Left lung (tissue), 4 donors: ENCODE measurements at regions not wholly inside any gene's neighbourhood (a gene's known extent, or its start where the extent isn't known, plus 50 kb on each side); places are given as distances from the start of the nearest gene placed in this dataset.
"Not testable (repeated sequence)": the region's sequence is repeated elsewhere in the genome, so short reads cannot be mapped to it uniquely, and the experiment has no call there.

ENCODE experiments used
- ATAC-seq: fragments of 200-7000 bp; cut with Tn5 transposase; one replicate; pipeline ENCODE4 v1.9.1; 2020; ENCODE audit warnings: moderate library complexity
- DNase-seq, 4 donors: peaks; one replicate each; pipeline ENCODE4 v3.0.0-alpha.2; 2013 to 2020
- H3K27ac ChIP-seq, 2 donors: fragments of 200-600 bp; sonication (generic) in 1 of 2; one replicate each; pipeline versions ENCODE4 v1.5.0 to v1.8.0; 2020 to 2021
- H3K27me3 ChIP-seq, 2 donors: fragments of 200-600 bp; sonication (generic) in 1 of 2; one replicate each; pipeline versions ENCODE4 v1.5.0 to v1.8.0; 2020 to 2021
- H3K36me3 ChIP-seq, 2 donors: fragments of 200-600 bp; sonication (generic) in 1 of 2; one replicate each; pipeline versions ENCODE4 v1.5.0 to v1.8.0; 2020 to 2021
- H3K4me1 ChIP-seq, 2 donors: fragments of 200-600 bp; one replicate each; pipeline ENCODE4 v1.8.0; 2021
- H3K4me3 ChIP-seq, 2 donors: fragments of 200-600 bp; sonication (generic) in 1 of 2; one replicate each; pipeline versions ENCODE4 v1.5.0 to v1.8.0; 2020 to 2021; ENCODE audit warnings: mild to moderate bottlenecking in 1 of 2
- H3K9me3 ChIP-seq, 2 donors: fragments of 200-600 bp; sonication (generic) in 1 of 2; one replicate each; pipeline versions ENCODE4 v1.5.0 to v1.8.0; 2020 to 2021
- intact Hi-C, 2 donors: fragments of 100-400 bp; cut with DNase I; formaldehyde crosslinking; loops; one replicate each; pipeline versions ENCODE4 v1.11.2 to v1.14.2; 2022
- TF ChIP-seq, protein P1 (sequence below), 2 donors: fragments of 200-600 bp; sonication (generic) in 1 of 2; IDR thresholded peaks; one replicate each; pipeline versions ENCODE4 v1.5.0 to v1.8.0; 2021; ENCODE audit warnings: antibody characterized with exemption in 2 of 2
- donor health status: DM: no; HTN: yes; CAD: no.
- donor health status: DM: no; HTN: no; CAD: no.

DNA sequence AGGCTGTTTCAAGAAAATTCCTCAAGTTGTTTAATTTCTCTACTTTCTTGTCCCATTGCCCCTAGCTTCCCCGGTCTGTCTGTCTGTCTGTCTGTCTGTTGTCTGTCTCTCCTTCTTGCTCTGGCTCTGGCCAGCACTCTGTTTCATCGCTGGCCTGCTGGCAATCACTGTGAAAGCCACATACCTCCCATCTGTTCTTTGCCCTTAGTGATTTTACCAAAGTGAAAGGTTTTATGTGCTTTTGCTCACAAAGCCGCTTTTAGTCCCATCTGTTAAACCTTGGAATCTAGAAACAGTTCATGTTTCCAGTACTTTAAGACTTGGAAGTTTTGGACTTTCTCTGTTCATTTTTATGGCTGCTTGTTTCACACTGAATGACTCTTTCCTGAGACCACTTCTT, 87.8 kb upstream of the EXOC2 start:
- Histone ChIP-seq H3K4me1 (no peaks in the 10 kb centered on the region), H3K36me3 (no peaks in the 10 kb centered on the region), H3K9me3 (no peaks in the 10 kb centered on the region), H3K27ac (no peak overlapping the region), H3K4me3 (no peak overlapping the region), H3K27me3 (no peaks in the 10 kb centered on the region)
- DNase-seq (no peak), ATAC-seq (no peak)
- intact Hi-C loops, result no loop called here
- TF ChIP-seq, protein P1, sequence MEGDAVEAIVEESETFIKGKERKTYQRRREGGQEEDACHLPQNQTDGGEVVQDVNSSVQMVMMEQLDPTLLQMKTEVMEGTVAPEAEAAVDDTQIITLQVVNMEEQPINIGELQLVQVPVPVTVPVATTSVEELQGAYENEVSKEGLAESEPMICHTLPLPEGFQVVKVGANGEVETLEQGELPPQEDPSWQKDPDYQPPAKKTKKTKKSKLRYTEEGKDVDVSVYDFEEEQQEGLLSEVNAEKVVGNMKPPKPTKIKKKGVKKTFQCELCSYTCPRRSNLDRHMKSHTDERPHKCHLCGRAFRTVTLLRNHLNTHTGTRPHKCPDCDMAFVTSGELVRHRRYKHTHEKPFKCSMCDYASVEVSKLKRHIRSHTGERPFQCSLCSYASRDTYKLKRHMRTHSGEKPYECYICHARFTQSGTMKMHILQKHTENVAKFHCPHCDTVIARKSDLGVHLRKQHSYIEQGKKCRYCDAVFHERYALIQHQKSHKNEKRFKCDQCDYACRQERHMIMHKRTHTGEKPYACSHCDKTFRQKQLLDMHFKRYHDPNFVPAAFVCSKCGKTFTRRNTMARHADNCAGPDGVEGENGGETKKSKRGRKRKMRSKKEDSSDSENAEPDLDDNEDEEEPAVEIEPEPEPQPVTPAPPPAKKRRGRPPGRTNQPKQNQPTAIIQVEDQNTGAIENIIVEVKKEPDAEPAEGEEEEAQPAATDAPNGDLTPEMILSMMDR (IDR thresholded peaks at IDR 0.05), result no peak

DNA sequence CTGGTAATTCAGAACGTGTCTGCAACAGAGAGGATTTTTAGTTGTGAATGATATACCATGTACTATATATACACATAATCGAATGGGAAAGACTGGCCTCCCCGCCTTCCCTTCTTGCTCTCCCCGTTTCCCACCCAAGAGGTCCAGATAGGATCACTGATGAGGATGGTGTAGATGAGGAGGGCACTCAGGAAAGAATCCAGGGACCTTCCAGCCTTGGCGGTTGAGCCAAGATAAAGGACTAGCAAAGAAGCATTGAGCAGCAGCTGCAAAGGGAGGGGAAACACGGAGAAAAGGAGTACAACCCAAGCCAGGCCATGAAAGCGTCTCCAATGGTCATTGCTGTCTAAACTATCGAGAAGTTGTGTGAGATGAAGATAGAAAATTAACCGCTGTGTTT, 84.0 kb upstream of the EXOC2 start:
- H3K36me3 ChIP-seq, result no peaks in the 10 kb centered on the region
- peaks cover 0 to 2% of the 10 kb centered on the region in 2 donors for H3K9me3 ChIP-seq
- no peaks in the 10 kb centered on the region for H3K4me1 ChIP-seq
- TF ChIP-seq, protein P1 (IDR thresholded peaks at IDR 0.05), result no peak
- no peak overlapping the region for H3K4me3 ChIP-seq
- intact Hi-C loops, result no loop called here
- ATAC-seq (no peak), DNase-seq (peak in 1 of 4 donors; percentile 41)
- H3K27me3 ChIP-seq, result no peaks in the 10 kb centered on the region
- no peak overlapping the region for H3K27ac ChIP-seq

DNA sequence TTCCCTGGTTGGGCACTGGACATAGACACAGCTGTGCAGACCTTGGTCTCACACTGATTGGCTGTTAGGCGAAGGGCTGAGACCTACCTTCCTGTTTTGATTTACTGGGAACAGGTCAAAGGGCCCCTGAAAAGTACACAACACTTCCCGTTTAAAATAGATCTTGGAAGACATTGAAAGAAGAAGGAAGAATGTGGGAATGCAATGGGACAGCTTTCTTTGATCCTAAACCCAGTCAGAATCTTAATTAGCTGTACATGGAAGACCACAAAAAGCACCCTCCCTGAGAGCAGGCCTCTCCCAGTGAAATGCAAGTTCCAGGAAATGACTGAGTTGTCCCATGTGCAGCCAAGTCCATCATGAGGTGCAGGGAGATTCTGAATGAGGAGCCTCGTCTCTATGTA, 83.6 kb upstream of the EXOC2 start:
- no peak overlapping the region for H3K4me3 ChIP-seq
- peak; percentile 62 for ATAC-seq
- no peaks in the 10 kb centered on the region for H3K4me1 ChIP-seq
- TF ChIP-seq, protein P1 (IDR thresholded peaks at IDR 0.05), result no peak
- H3K36me3 ChIP-seq, result no peaks in the 10 kb centered on the region
- intact Hi-C loops, result no loop called here
- no peak overlapping the region for H3K27ac ChIP-seq
- no peaks in the 10 kb centered on the region for H3K27me3 ChIP-seq
- DNase-seq, result peak in 2 of 4 donors; percentile 82
- peaks cover 0 to 2% of the 10 kb centered on the region in 2 donors for H3K9me3 ChIP-seq

DNA sequence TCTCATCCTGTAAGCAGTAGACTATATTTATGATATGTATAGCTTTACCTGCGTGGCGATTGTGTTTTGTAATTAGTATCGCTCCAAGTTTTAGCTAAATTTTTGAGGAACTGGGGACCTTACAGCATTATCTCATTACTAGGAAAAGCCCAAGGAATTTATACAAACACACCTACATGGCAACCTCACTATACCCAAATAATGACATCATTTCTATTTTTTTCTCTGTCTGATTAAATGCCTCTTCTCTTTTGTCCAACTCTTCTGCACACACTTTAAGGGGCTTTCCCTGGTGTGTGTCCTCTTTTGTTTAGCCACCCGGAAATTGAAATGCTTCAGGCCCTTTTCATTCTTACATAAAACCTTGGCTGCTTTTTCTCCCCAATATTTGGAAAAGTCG, 82.9 kb upstream of the EXOC2 start:
- Histone ChIP-seq H3K9me3 (peaks cover 0 to 2% of the 10 kb centered on the region in 2 donors), H3K27me3 (no peaks in the 10 kb centered on the region), H3K4me1 (no peaks in the 10 kb centered on the region), H3K4me3 (no peak overlapping the region), H3K36me3 (no peaks in the 10 kb centered on the region), H3K27ac (no peak overlapping the region)
- intact Hi-C loops, result no loop called here
- TF ChIP-seq, protein P1 (IDR thresholded peaks at IDR 0.05), result no peak
- DNase-seq, result no peak
- ATAC-seq, result no peak

DNA sequence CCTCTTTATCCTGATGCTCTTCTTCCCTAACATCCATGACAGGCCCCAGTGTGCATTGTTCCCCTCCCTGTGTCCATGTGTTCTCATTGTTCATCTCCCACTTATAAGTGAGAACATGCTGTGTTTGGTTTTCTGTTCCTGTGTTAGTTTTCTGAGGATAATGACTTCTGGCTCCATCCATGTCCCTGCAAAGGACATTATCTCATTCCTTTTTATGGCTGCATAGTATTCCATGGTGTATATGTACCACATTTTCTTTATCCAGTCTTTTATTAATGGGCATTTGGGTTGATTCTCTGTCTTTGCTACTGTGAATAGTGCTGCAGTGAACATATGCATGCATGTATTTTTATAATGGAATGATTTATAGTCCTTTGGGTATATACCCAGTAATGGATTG, 78.7 kb upstream of the EXOC2 start:
- H3K4me1 ChIP-seq, H3K27me3 ChIP-seq, H3K36me3 ChIP-seq, ATAC-seq, H3K9me3 ChIP-seq, H3K27ac ChIP-seq, H3K4me3 ChIP-seq, DNase-seq, intact Hi-C loops: not testable (repeated sequence)

DNA sequence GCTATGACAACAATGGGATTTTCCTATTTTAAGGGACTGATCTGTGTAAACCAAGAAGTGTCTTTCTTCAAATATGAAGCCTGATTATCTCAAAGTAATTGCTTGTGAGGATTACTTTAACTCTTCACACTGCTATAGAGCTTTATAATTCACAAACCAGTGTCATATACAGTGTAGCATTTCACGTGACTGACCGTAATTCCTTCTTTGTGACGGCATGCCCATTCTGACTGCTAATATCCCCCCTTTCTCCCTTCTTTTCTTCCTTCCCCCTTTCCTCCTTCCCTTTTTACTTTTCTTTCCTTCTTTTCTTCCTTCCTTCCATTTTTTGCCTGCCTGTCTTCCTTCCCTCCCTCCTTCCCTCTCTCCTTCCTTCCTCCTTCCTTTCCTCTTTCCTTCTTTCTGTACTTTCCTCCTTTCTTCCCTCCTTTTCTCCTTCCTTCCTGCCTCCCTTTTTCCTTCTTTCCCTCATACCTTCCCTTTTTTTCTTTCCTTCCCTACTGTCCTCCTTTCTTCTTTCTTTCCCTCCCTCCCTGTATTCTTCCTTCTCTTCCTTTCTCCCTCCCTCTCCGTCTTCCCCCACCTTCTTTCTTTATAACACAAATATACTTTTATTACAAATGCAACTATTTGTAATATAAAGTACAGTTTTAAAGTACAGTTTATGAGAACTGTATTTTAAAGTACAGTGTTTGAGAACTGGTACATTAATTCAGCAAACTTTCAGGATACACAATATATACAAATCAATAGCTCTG, 75.0 kb upstream of the EXOC2 start:
- ATAC-seq (no peak), DNase-seq (no peak)
- Histone ChIP-seq H3K27me3 (no peaks in the 10 kb centered on the region), H3K4me1 (no peaks in the 10 kb centered on the region), H3K9me3 (peaks cover 0 to 2% of the 10 kb centered on the region in 2 donors), H3K36me3 (no peaks in the 10 kb centered on the region), H3K4me3 (no peak overlapping the region), H3K27ac (no peak overlapping the region)
- TF ChIP-seq, protein P1 (IDR thresholded peaks at IDR 0.05), result no peak
- intact Hi-C loops, result no loop called here
